SH-SY5Y (cell line): ENCODE measurements at regions not wholly inside any gene's neighbourhood (a gene's known extent, or its start where the extent isn't known, plus 50 kb on each side); places are given as distances from the start of the nearest gene placed in this dataset.

Experiments
- GATA2 ChIP-seq: IDR thresholded peaks from 2 replicates; pipeline ENCODE4 v1.6.1; 2011; ENCODE audit warnings: mild to moderate bottlenecking, low read depth, low read length
- GATA3 ChIP-seq: IDR thresholded peaks from 2 replicates; pipeline ENCODE4 v1.6.1; 2011; ENCODE audit warnings: low read depth, mild to moderate bottlenecking, low read length, moderate library complexity

GRCh38 chr6:8181951-8182845 lies 79.8 kb upstream of the EEF1E1 start:
- no peak for TF ChIP-seq GATA3
- TF ChIP-seq GATA2, result no peak

GRCh38 chr6:8181160-8181881 lies 79.0 kb upstream of the EEF1E1 start:
- TF ChIP-seq GATA2 (no peak), GATA3 (no peak)

GRCh38 chr6:8180327-8181159 lies 78.2 kb upstream of the EEF1E1 start:
- TF ChIP-seq GATA3 (no peak), GATA2 (no peak)

- no peak for TF ChIP-seq GATA2
- TF ChIP-seq GATA3, result no peak
Measured at GRCh38 chr6:8177721-8178120, 75.4 kb upstream of the EEF1E1 start.

- TF ChIP-seq GATA2, result no peak
- TF ChIP-seq GATA3, result no peak
Measured at GRCh38 chr6:8175046-8175777, 72.9 kb upstream of the EEF1E1 start.

GRCh38 chr6:8174571-8174970 lies 72.2 kb upstream of the EEF1E1 start:
- TF ChIP-seq GATA3 (no peak), GATA2 (no peak)

- no peak for TF ChIP-seq GATA3
- no peak for TF ChIP-seq GATA2
Measured at GRCh38 chr6:8172530-8172929, 70.2 kb upstream of the EEF1E1 start.

GRCh38 chr6:8170754-8171153 lies 68.4 kb upstream of the EEF1E1 start:
- TF ChIP-seq GATA2 (no peak), GATA3 (no peak)

- no peak for TF ChIP-seq GATA3
- TF ChIP-seq GATA2, result no peak
Measured at GRCh38 chr6:8170245-8170644, 67.9 kb upstream of the EEF1E1 start.

- TF ChIP-seq GATA2 (no peak), GATA3 (no peak)
Measured at GRCh38 chr6:8166156-8166555, 63.8 kb upstream of the EEF1E1 start.

GRCh38 chr6:8159966-8160365 lies 57.6 kb upstream of the EEF1E1 start:
- no peak for TF ChIP-seq GATA3
- no peak for TF ChIP-seq GATA2

GRCh38 chr6:8157839-8158238 lies 55.5 kb upstream of the EEF1E1 start:
- no peak for TF ChIP-seq GATA2
- no peak for TF ChIP-seq GATA3

- TF ChIP-seq GATA3, result no peak
- TF ChIP-seq GATA2, result no peak
Measured at GRCh38 chr6:8155259-8156012, 53.1 kb upstream of the EEF1E1 start.
